Peyer's patch (tissue), 4 donors: ENCODE measurements at regions not wholly inside any gene's neighbourhood (a gene's known extent, or its start where the extent isn't known, plus 50 kb on each side); places are given as distances from the start of the nearest gene placed in this dataset.
A peak's percentile ranks its signal among the peaks of the same experiment; 100 is the strongest.

ENCODE experiments used
- DNase-seq, 3 donors: peaks; one replicate each; pipeline ENCODE4 v3.0.0-alpha.2; 2017 to 2019
- H3K27ac ChIP-seq, 4 donors: fragments of 200-600 bp; sonication (generic); one replicate each; pipeline ENCODE4 v1.5.1; 2016 to 2019
- H3K27me3 ChIP-seq, 2 donors: fragments of 200-600 bp; sonication (generic); one replicate each; pipeline ENCODE4 v1.5.1; 2019
- H3K36me3 ChIP-seq, 3 donors: fragments of 200-600 bp; sonication (generic); one replicate each; pipeline ENCODE4 v1.5.1; 2016 to 2019
- H3K4me1 ChIP-seq, 4 donors: fragments of 200-600 bp; sonication (generic); one replicate each; pipeline ENCODE4 v1.5.1; 2016 to 2019
- H3K4me3 ChIP-seq, 4 donors: fragments of 200-600 bp; sonication (generic); 1 replicate in 3 of 4; 2 replicates in 1 of 4; pipeline ENCODE4 v1.5.1; 2016 to 2019; ENCODE audit warnings: mild to moderate bottlenecking in 1 of 4
- H3K9me3 ChIP-seq, 4 donors: fragments of 200-600 bp; sonication (generic); one replicate each; pipeline ENCODE4 v1.5.1; 2016 to 2019; ENCODE audit warnings: mild to moderate bottlenecking in 1 of 4
- POLR2A ChIP-seq, 2 donors: fragments of 450-650 bp; IDR thresholded peaks; one replicate each; pipeline ENCODE4 v1.5.1; 2017; ENCODE audit warnings: antibody characterized with exemption in 2 of 2, mild to moderate bottlenecking in 2 of 2, moderate library complexity in 2 of 2
- TF ChIP-seq, protein P1 (sequence below), 6 experiments: fragments of 450-650 bp in 4 of 6; fragments of 200-600 bp in 2 of 6; sonication (generic) in 1 of 6; IDR thresholded peaks; one replicate each; pipeline ENCODE4 v1.5.1; 2017 to 2019; ENCODE audit warnings: antibody characterized with exemption in 6 of 6, mild to moderate bottlenecking in 3 of 6, moderate library complexity in 1 of 6

DNA sequence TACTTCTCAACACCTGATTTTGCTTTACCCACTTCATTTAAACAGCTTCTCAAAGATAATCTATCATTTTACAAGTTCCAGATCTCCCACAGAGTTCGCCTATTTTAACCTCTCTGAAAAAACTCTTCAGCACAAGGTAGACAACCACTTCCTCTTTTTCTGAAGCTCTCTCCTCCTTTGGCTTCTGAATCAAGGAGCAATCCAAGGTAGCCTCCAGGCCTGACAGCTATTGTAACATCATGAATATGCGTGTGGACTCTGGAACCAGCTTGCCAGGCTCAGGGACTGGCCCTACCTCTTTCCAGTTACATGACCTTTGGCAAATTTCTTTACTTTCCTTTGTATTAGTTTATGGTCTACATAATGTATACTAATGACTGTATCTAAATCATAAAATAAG is 405.9 kb upstream of the ZNF385D start:
- no peaks in the 10 kb centered on the region for H3K9me3 ChIP-seq
- peak in 1 of 3 donors; percentile 64 for DNase-seq
- H3K27me3 ChIP-seq: no peaks in the 10 kb centered on the region
- no peak overlapping the region for H3K27ac ChIP-seq
- H3K4me1 ChIP-seq: no peaks in the 10 kb centered on the region
- H3K4me3 ChIP-seq: no peak overlapping the region
- H3K36me3 ChIP-seq: no peaks in the 10 kb centered on the region
- TF ChIP-seq, protein P1, sequence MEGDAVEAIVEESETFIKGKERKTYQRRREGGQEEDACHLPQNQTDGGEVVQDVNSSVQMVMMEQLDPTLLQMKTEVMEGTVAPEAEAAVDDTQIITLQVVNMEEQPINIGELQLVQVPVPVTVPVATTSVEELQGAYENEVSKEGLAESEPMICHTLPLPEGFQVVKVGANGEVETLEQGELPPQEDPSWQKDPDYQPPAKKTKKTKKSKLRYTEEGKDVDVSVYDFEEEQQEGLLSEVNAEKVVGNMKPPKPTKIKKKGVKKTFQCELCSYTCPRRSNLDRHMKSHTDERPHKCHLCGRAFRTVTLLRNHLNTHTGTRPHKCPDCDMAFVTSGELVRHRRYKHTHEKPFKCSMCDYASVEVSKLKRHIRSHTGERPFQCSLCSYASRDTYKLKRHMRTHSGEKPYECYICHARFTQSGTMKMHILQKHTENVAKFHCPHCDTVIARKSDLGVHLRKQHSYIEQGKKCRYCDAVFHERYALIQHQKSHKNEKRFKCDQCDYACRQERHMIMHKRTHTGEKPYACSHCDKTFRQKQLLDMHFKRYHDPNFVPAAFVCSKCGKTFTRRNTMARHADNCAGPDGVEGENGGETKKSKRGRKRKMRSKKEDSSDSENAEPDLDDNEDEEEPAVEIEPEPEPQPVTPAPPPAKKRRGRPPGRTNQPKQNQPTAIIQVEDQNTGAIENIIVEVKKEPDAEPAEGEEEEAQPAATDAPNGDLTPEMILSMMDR (IDR thresholded peaks at IDR 0.05): no peak
- no peak for TF ChIP-seq POLR2A (IDR thresholded peaks at IDR 0.05)

DNA sequence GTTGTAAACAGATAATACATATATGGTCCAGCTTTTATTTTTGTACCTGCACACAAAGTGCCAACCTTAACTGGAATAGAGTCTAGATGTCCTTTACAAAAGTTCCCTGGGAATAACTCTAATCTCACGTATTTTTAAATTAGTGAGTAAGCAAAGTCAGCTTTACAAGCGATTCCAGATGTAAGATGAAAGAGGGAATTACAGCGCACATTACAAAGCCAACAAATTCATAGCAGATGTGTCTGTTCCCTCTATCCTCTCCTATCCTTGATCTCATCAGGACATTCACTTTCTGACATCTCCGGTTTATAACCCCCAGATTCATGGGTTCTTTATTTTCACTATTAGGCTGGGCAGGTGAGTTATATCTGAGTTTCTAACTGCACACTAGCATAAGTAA is 406.8 kb upstream of the ZNF385D start:
- H3K27ac ChIP-seq: no peak overlapping the region
- H3K27me3 ChIP-seq: no peaks in the 10 kb centered on the region
- TF ChIP-seq, protein P1 (IDR thresholded peaks at IDR 0.05): no peak
- TF ChIP-seq POLR2A (IDR thresholded peaks at IDR 0.05): no peak
- no peaks in the 10 kb centered on the region for H3K9me3 ChIP-seq
- no peak overlapping the region for H3K4me3 ChIP-seq
- no peaks in the 10 kb centered on the region for H3K36me3 ChIP-seq
- no peak for DNase-seq
- H3K4me1 ChIP-seq: no peaks in the 10 kb centered on the region

DNA sequence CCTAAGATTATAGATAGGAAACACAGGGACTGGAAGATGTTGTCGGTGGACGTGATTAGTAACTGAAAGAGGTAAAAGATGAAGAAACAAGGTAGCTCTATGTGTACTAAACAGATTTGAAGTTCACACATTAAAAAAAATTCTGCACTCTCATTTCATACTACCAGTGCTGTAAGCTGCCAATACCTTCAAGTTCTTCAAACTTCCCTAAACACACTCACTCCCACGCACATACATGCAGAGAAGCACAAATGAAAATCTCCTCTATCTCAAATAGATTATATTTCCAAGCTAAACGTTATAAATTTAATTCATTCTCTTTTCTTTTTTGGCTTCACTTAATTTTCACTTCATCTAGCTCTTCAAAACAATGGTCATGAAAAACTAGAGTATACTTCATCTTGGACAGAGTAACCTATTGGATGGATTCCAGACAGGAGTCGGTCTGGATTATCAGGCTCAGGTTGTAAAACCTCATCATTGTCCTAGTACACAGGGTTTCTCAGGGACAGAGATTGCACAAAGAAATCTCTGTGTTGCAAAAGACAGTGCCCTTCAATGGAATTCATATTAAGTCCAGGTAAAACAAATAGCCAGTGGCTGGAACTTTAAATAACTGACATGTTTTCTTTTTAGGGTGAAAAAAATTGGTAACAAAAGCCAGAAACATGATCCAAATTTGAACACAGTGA is 408.1 kb upstream of the ZNF385D start:
- Histone ChIP-seq H3K4me1 (no peaks in the 10 kb centered on the region), H3K27me3 (no peaks in the 10 kb centered on the region), H3K27ac (no peak overlapping the region), H3K4me3 (no peak overlapping the region), H3K9me3 (no peaks in the 10 kb centered on the region), H3K36me3 (no peaks in the 10 kb centered on the region)
- no peak for TF ChIP-seq POLR2A (IDR thresholded peaks at IDR 0.05)
- TF ChIP-seq, protein P1 (IDR thresholded peaks at IDR 0.05): no peak
- no peak for DNase-seq

DNA sequence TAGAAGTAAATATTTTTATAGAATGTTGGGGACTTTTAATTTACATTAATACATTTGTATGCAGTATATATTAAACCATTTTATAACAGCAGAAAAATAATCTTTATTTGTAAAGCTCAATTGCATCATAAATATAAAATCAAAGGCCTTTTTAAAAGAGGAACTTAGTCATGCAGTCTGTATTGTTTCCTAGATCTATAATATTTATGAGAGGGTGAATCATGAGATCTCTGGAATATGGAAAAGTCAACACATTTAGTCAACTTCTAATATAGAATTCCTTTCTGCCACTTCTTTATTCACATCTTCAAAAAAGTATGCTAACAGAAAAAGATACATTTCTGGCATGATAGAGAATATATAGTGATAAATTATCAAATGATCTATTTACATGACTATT is 410.3 kb upstream of the ZNF385D start:
- H3K4me3 ChIP-seq: no peak overlapping the region
- no peak for DNase-seq
- H3K9me3 ChIP-seq: no peaks in the 10 kb centered on the region
- TF ChIP-seq, protein P1 (IDR thresholded peaks at IDR 0.05): no peak
- TF ChIP-seq POLR2A (IDR thresholded peaks at IDR 0.05): no peak
- H3K4me1 ChIP-seq: no peaks in the 10 kb centered on the region
- H3K27ac ChIP-seq: no peak overlapping the region
- H3K36me3 ChIP-seq: no peaks in the 10 kb centered on the region
- no peaks in the 10 kb centered on the region for H3K27me3 ChIP-seq

DNA sequence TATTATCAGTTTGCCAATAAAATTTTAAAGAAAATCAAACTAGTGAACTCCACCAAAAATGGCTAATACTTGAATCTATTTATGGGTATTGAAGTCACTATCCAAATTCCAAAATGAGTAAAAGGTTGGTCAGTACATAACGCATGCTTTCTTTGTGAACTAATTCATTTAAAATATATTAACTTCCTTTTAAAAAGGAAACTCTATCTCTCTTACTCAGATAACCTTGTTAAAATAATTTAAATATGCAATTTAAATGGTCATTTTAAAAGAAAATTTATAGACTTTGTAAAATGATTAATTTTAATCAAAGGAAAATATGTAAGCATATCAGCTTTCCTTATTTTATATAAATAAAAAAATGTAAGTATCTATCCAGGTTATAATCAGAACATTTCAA is 419.4 kb upstream of the ZNF385D start:
- no peaks in the 10 kb centered on the region for H3K27me3 ChIP-seq
- no peaks in the 10 kb centered on the region for H3K36me3 ChIP-seq
- no peak for DNase-seq
- no peak overlapping the region for H3K4me3 ChIP-seq
- TF ChIP-seq, protein P1 (IDR thresholded peaks at IDR 0.05): no peak
- no peak for TF ChIP-seq POLR2A (IDR thresholded peaks at IDR 0.05)
- no peaks in the 10 kb centered on the region for H3K4me1 ChIP-seq
- no peak overlapping the region for H3K27ac ChIP-seq
- no peaks in the 10 kb centered on the region for H3K9me3 ChIP-seq

DNA sequence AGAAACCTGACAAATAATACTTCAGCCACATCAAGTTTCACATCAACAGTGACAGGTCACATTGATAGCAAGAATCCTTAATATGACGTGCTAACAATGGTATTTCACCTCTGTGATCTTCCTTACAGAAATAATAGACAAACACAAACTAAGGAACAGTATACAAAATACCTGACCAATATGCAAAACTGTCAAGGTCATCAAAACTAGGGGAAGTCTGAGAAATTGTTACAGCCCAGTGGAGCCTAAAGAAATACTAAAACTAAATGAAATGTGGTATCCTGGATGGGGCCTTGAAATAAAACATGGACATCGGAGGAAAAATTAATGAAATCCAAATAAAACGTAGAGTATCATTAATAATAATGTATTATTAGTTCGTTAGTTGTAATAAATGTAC is 422.0 kb upstream of the ZNF385D start:
- H3K27ac ChIP-seq: no peak overlapping the region
- no peaks in the 10 kb centered on the region for H3K4me1 ChIP-seq
- H3K9me3 ChIP-seq: no peaks in the 10 kb centered on the region
- no peaks in the 10 kb centered on the region for H3K36me3 ChIP-seq
- no peak for DNase-seq
- no peaks in the 10 kb centered on the region for H3K27me3 ChIP-seq
- TF ChIP-seq, protein P1 (IDR thresholded peaks at IDR 0.05): no peak
- TF ChIP-seq POLR2A (IDR thresholded peaks at IDR 0.05): no peak
- H3K4me3 ChIP-seq: no peak overlapping the region
